Breast epithelium (tissue), 3 donors: ENCODE measurements at regions not wholly inside any gene's neighbourhood (a gene's known extent, or its start where the extent isn't known, plus 50 kb on each side); places are given as distances from the start of the nearest gene placed in this dataset.

Experiments
- POLR2A ChIP-seq: fragments of 450-650 bp; IDR thresholded peaks from one replicate; pipeline ENCODE4 v1.6.1; 2016; ENCODE audit warnings: antibody characterized with exemption, mild to moderate bottlenecking, moderate library complexity
- TF ChIP-seq, protein P1 (sequence below), 3 donors: fragments of 450-650 bp; IDR thresholded peaks; one replicate each; pipeline ENCODE4 v1.5.1; 2016 to 2017; ENCODE audit warnings: antibody characterized with exemption in 3 of 3, mild to moderate bottlenecking in 3 of 3, moderate library complexity in 3 of 3

- TF ChIP-seq POLR2A = no peak
- TF ChIP-seq, protein P1, sequence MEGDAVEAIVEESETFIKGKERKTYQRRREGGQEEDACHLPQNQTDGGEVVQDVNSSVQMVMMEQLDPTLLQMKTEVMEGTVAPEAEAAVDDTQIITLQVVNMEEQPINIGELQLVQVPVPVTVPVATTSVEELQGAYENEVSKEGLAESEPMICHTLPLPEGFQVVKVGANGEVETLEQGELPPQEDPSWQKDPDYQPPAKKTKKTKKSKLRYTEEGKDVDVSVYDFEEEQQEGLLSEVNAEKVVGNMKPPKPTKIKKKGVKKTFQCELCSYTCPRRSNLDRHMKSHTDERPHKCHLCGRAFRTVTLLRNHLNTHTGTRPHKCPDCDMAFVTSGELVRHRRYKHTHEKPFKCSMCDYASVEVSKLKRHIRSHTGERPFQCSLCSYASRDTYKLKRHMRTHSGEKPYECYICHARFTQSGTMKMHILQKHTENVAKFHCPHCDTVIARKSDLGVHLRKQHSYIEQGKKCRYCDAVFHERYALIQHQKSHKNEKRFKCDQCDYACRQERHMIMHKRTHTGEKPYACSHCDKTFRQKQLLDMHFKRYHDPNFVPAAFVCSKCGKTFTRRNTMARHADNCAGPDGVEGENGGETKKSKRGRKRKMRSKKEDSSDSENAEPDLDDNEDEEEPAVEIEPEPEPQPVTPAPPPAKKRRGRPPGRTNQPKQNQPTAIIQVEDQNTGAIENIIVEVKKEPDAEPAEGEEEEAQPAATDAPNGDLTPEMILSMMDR (IDR thresholded peaks at IDR 0.05) = no peak
Observed at GRCh38 chrX:99777912-99778311, 632.2 kb downstream of the PCDH19 start.
